ENCODE measurements at regions not wholly inside any gene's neighbourhood (a gene's known extent, or its start where the extent isn't known, plus 50 kb on each side); places are given as distances from the start of the nearest gene placed in this dataset.

DNA sequence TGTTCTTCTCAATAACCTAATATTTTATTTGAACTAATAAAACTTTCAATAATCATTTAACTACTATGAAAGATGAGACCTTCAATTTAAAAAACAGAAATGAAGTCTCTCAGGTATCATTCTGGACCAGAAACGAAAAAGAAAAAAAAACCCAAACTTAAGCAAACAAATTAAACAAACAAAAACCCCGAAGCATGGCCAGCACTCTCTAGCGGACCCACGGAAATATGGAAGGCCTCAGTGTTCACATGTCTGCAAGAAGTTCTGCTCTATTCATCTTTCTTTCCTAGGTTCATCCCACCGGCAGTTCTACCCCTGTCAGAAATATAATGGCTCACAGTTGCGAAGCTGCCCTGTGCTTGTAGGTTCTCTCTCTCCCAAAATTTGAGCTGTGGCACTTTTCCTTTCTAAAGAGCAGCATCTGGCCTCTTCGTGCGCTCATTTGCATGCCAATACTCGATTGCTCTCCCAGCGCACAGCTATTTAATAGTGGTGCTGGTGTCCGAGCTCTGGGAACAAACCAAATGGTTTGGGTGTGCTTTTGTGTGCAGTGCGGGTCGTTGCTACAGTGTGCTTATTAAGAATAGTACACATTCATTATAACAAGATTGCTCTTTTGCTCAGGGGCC lies 129.0 kb upstream of the ZEB2 start:
- Histone ChIP-seq H3T11ph (ENCODE audit: low read length) (no peak overlapping the region), H3K23ac (ENCODE audit: insufficient read length, low read depth, low read length) (no peak overlapping the region), H3K4me1 (ENCODE audit: insufficient read depth, low read length) (peaks cover 2% of the 10 kb centered on the region; the same call in 1 of the 2 replicates), H3K4me2 (ENCODE audit: insufficient read depth, insufficient read length, low read length) (peak overlapping the region; percentile 32), H3K27ac (ENCODE audit: insufficient read length, low read depth, low read length) (no peak overlapping the region), H3K9me3 (ENCODE audit: control insufficient read depth, low read depth, low read length) (no peaks in the 10 kb centered on the region), H2BK5ac (ENCODE audit: insufficient read length, low read length) (no peak overlapping the region), H4K20me1 (ENCODE audit: control insufficient read depth, insufficient read depth, insufficient read length) (no peaks in the 10 kb centered on the region), H3K18ac (ENCODE audit: insufficient read length, low read depth, low read length) (no peak overlapping the region), H2BK12ac (ENCODE audit: insufficient read length, low read depth, low read length) (no peak overlapping the region), H4K8ac (replicated peaks; ENCODE audit: insufficient read length, low read depth, low read length) (no peak overlapping the region), H3K9ac (ENCODE audit: extremely low read depth, insufficient read length, low read length) (no peak overlapping the region), H3K79me2 (ENCODE audit: insufficient read depth, low read length) (no peaks in the 10 kb centered on the region), H4K5ac (ENCODE audit: insufficient read length, low read depth, low read length) (no peak overlapping the region), H2BK20ac (ENCODE audit: low read depth, low read length, poor library complexity, severe bottlenecking) (no peak overlapping the region), H3K23me2 (ENCODE audit: insufficient read length, low read depth, low read length, poor library complexity, severe bottlenecking) (peaks cover 2% of the 10 kb centered on the region), H3K56ac (ENCODE audit: insufficient read length, low read depth, low read length) (no peak overlapping the region), H3K4ac (ENCODE audit: low read depth, low read length) (no peak overlapping the region), H2AFZ (ENCODE audit: low read length) (peak overlapping the region; percentile 49), H4K91ac (ENCODE audit: insufficient read length, low read depth, low read length) (no peak overlapping the region), H3K14ac (ENCODE audit: insufficient read depth, low read length) (no peak overlapping the region), H3K27me3 (ENCODE audit: insufficient read depth, low read length) (no peaks in the 10 kb centered on the region), H2BK15ac (ENCODE audit: low read depth, low read length) (no peak overlapping the region), H2BK120ac (ENCODE audit: low read depth, low read length, poor library complexity, severe bottlenecking) (no peak overlapping the region), H2AK5ac (ENCODE audit: insufficient read length, low read length) (no peak overlapping the region), H3K79me1 (ENCODE audit: insufficient read depth, low read depth, low read length, poor library complexity, severe bottlenecking) (no peaks in the 10 kb centered on the region)
- TF ChIP-seq, protein P1, sequence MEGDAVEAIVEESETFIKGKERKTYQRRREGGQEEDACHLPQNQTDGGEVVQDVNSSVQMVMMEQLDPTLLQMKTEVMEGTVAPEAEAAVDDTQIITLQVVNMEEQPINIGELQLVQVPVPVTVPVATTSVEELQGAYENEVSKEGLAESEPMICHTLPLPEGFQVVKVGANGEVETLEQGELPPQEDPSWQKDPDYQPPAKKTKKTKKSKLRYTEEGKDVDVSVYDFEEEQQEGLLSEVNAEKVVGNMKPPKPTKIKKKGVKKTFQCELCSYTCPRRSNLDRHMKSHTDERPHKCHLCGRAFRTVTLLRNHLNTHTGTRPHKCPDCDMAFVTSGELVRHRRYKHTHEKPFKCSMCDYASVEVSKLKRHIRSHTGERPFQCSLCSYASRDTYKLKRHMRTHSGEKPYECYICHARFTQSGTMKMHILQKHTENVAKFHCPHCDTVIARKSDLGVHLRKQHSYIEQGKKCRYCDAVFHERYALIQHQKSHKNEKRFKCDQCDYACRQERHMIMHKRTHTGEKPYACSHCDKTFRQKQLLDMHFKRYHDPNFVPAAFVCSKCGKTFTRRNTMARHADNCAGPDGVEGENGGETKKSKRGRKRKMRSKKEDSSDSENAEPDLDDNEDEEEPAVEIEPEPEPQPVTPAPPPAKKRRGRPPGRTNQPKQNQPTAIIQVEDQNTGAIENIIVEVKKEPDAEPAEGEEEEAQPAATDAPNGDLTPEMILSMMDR (conservative IDR thresholded peaks at IDR 0.05) = no peak
- H3K9me3 Mint-ChIP-seq = no peaks in the 10 kb centered on the region; a peak in 1 of 5 replicates
- peak overlapping the region; percentile 19 to 56; a peak in 4 of 5 replicates for H3K4me3 Mint-ChIP-seq
- no peaks in the 10 kb centered on the region for H3K27me3 Mint-ChIP-seq (ENCODE audit: low read depth)
- peak; percentile 51 for DNase-seq
- peak overlapping the region in 2 of 3 experiments; percentile 65 to 69; a peak in 4 of 7 replicates for H3K27ac Mint-ChIP-seq
- peaks cover 23 to 24% of the 10 kb centered on the region in 2 experiments for H3K4me1 Mint-ChIP-seq
- H3K36me3 Mint-ChIP-seq (ENCODE audit: insufficient read depth in 1 of 3, low read depth in 3 of 3) = no peaks in the 10 kb centered on the region
- WGBS (ENCODE audit: extremely low coverage, insufficient read length, low lambda C conversion rate) = no CpG with 5 or more reads among the region's 13 CpGs
